ENCODE measurements at regions not wholly inside any gene's neighbourhood (a gene's known extent, or its start where the extent isn't known, plus 50 kb on each side); places are given as distances from the start of the nearest gene placed in this dataset.

DNA sequence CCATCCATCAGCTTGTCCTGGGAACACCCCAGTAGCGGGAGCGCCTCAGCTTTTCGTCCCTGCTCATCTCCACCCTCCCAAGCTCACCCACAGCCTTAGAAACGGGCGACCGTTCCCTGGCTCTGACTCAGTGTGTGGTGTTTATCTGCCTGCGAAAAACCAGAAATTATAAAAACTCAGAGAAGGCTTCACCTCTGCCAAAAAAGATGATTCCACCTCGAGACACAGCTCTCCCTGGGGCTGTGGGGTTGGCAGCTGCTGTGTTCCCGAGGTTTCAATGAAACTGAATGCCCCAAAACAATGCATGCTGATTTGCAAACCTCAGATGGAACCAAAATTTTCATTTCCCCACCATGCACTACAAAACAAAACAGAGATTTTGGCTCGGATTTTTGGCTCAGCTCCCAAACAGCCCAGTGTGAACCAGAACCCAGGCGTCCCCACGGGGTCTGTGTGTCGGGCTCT is 62.4 kb upstream of the MED9 start:
- no peak for TF ChIP-seq CTCF (IDR thresholded peaks at IDR 0.05)
- TF ChIP-seq POLR2A (IDR thresholded peaks at IDR 0.05), result no peak
- TF ChIP-seq EP300 (IDR thresholded peaks at IDR 0.05), result no peak
- TF ChIP-seq POLR2AphosphoS5 (IDR thresholded peaks at IDR 0.05), result no peak

Measured in stomach (tissue), 4 donors.